Immature natural killer cell (primary cell): ENCODE measurements at regions not wholly inside any gene's neighbourhood (a gene's known extent, or its start where the extent isn't known, plus 50 kb on each side); places are given as distances from the start of the nearest gene placed in this dataset.

Experiments used
- DNase-seq, 3 donors: peaks; one replicate each; pipeline ENCODE4 v3.0.0; 2022; ENCODE audit warnings: mixed read lengths in 1 of 3
- H3K27ac Mint-ChIP-seq, 6 donors: one replicate each; pipeline ENCODE4 v1.8.0; 2020; ENCODE audit warnings: mixed read lengths in 6 of 6, mild to moderate bottlenecking in 5 of 6, inconsistent platforms in 4 of 6, moderate library complexity in 3 of 6
- H3K27me3 Mint-ChIP-seq, 3 donors: one replicate each; pipeline ENCODE4 v1.8.0; 2020 to 2021; ENCODE audit warnings: low read depth in 3 of 3, mild to moderate bottlenecking in 3 of 3, mixed read lengths in 3 of 3, moderate library complexity in 3 of 3, inconsistent platforms in 1 of 3
- H3K36me3 Mint-ChIP-seq, 3 donors: one replicate each; pipeline ENCODE4 v1.8.0; 2020; ENCODE audit warnings: mixed read lengths in 3 of 3, inconsistent platforms in 2 of 3, mild to moderate bottlenecking in 2 of 3
- H3K4me1 Mint-ChIP-seq, 2 donors: one replicate each; pipeline ENCODE4 v1.8.0; 2020; ENCODE audit warnings: inconsistent platforms in 2 of 2, mild to moderate bottlenecking in 2 of 2, mixed read lengths in 2 of 2, moderate library complexity in 1 of 2
- H3K4me3 Mint-ChIP-seq, 5 donors: one replicate each; pipeline ENCODE4 v1.8.0; 2020; ENCODE audit warnings: mild to moderate bottlenecking in 5 of 5, mixed read lengths in 5 of 5, inconsistent platforms in 3 of 5, moderate library complexity in 3 of 5
- H3K9me3 Mint-ChIP-seq, 6 donors: one replicate each; pipeline ENCODE4 v1.8.0; 2020; ENCODE audit warnings: mild to moderate bottlenecking in 6 of 6, mixed read lengths in 6 of 6, inconsistent platforms in 4 of 6, moderate library complexity in 3 of 6

DNA sequence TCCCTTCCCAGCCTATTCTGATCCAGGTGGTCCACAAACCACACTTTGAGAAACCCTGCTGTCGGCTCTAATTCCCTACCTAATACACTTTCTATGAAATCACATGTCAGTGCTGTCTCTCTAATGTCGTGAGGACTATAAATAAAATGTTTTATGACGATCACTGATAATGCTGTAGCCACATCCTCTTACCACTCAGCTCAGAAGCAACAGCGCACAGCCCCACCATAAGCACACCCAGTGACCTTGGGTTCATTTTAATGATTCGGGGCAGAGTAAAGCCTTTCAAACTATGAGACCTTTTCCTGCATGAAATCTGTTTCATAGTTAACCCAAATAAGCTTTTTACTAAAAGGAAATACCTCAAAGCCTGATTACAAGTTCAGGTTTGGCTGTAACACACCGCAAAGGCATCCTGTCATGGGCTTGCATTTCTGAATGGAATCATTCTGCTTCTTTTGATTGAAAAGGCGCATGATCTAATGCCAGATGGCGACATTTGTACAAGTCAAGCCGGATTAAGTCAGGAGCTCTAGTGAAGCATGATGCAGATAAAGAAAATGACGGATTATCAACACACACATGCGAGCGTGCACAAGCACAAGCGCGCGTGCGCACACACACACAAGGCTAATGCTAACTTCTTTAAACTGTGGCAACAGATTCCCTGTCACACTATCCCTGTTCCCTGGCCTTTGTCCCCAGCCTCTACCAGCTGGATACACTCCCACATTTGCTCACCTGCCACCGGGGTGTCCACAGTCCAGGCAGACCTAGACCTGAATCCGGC, 180.5 kb upstream of the PDE1C start:
- H3K27ac Mint-ChIP-seq = no peak overlapping the region

GRCh38 chr7:32250003-32250402, 179.8 kb upstream of the PDE1C start:
- no peaks in the 10 kb centered on the region for H3K9me3 Mint-ChIP-seq
- no peaks in the 10 kb centered on the region for H3K36me3 Mint-ChIP-seq
- H3K4me3 Mint-ChIP-seq = no peak overlapping the region
- H3K4me1 Mint-ChIP-seq = no peaks in the 10 kb centered on the region
- DNase-seq = no peak
- no peak overlapping the region for H3K27ac Mint-ChIP-seq
- H3K27me3 Mint-ChIP-seq = peaks cover 0 to 6% (median 4%) of the 10 kb centered on the region in 3 donors

More for the DNA sequence above, 180.5 kb upstream of the PDE1C start:
- H3K4me1 Mint-ChIP-seq = no peaks in the 10 kb centered on the region
- H3K27me3 Mint-ChIP-seq = peaks cover 0 to 4% (median 3%) of the 10 kb centered on the region in 3 donors
- no peaks in the 10 kb centered on the region for H3K36me3 Mint-ChIP-seq
- no peak overlapping the region for H3K4me3 Mint-ChIP-seq
- no peaks in the 10 kb centered on the region for H3K9me3 Mint-ChIP-seq
- DNase-seq = no peak

DNA sequence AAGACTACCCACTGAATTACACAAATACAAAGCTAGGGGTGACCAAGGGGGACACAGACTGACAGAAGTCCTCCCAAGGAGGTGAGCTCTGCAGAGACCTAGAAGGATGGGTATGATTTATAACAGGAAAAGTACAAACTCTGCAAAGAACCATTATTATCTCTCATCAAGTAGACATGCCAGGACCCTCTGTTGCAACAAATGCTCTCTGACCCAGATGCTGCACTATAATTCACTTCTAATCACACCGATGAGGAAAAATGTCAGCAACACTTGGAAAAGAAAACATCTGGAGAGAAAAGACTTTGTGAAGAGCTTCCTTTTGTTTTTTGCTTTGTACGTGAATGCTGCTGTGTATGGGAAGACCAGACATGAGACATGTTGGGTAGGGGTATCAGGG, 178.3 kb upstream of the PDE1C start:
- peaks cover 0 to 6% (median 4%) of the 10 kb centered on the region in 3 donors for H3K27me3 Mint-ChIP-seq
- H3K4me3 Mint-ChIP-seq = no peak overlapping the region
- no peak for DNase-seq
- H3K27ac Mint-ChIP-seq = no peak overlapping the region
- no peaks in the 10 kb centered on the region for H3K4me1 Mint-ChIP-seq
- H3K36me3 Mint-ChIP-seq = no peaks in the 10 kb centered on the region
- H3K9me3 Mint-ChIP-seq = no peaks in the 10 kb centered on the region

DNA sequence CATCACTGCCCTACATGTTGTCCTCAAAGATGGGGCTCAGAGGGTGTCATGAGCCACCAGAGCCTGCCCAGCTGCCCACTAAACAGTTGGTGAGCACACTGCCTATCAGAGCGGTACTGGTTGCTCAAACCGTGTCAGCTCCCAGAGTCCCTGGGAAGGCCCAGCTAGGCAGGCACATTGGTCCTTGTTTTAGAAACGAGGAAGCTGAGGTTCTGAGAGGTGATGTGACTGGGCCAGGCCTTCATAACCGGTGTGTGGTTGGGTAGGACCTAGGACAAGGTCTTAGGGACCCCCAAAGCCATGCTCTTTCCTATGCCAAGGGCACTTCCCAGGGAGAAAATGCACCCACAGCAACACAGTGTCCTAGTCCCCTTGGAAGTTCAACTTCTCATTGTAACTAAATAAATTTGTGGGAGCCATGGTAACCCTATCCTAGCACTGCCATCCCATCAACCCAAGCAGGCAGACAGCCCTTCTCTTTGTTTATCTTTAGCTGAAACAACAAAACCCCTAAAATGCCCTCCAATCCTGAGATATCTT, 174.7 kb upstream of the PDE1C start:
- no peaks in the 10 kb centered on the region for H3K36me3 Mint-ChIP-seq
- DNase-seq = no peak
- no peaks in the 10 kb centered on the region for H3K4me1 Mint-ChIP-seq
- no peak overlapping the region for H3K4me3 Mint-ChIP-seq
- no peaks in the 10 kb centered on the region for H3K9me3 Mint-ChIP-seq
- no peak overlapping the region for H3K27ac Mint-ChIP-seq
- peaks cover 0 to 3% (median 0%) of the 10 kb centered on the region in 3 donors for H3K27me3 Mint-ChIP-seq

DNA sequence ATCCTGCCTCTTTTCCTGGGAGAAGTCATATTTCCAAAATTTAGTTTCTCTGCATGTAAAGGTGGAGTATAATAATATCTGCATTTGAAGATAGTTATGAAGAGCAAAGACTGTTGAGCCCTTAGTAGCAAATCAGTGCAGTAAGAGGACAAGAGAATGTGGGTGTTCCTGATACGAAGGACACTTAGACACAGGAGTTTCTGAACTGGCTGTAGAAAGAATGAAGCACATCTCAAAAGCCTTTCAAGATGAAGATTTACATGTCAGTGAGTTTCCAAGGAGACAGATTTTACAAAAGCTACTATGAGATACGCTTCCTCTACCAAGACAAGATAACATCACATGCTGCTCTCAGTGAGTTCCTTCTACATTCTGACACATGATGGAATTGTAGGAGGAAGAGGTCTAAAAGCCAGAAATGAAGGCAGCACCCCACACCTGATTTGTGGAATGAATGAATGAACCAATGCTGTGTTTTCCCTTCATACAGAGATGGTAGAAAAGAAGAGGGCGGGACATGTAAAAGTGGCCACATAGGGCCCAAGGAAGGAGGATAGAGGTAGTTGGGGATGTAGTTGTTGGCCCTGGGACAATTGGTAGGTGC, 173.6 kb upstream of the PDE1C start:
- Mint-ChIP-seq H3K36me3 (no peaks in the 10 kb centered on the region), H3K4me1 (no peaks in the 10 kb centered on the region), H3K27ac (no peak overlapping the region), H3K4me3 (no peak overlapping the region), H3K27me3 (peaks cover 0 to 3% (median 0%) of the 10 kb centered on the region in 3 donors), H3K9me3 (no peaks in the 10 kb centered on the region)
- no peak for DNase-seq

DNA sequence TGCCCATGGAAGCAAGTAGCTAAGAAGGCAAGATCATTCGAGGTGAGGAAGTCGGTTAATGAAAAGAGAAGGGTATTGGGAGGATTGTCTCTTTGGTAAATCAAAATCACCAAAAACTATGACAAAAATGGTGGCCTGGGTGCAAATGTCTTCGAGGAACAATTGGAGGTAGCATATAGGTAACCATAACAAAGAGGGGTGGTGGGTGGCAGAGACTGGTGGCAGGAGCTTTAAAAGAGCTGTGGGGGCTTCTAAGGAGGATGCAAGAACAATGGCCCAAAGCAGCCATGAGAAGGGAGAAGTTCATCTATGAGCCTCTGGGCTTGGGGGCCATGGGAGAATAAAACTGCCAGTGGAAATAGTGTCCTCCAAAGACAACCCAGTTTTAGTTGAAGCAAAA, 172.2 kb upstream of the PDE1C start:
- no peak for DNase-seq
- Mint-ChIP-seq H3K4me3 (no peak overlapping the region), H3K27me3 (peaks cover 0 to 3% (median 0%) of the 10 kb centered on the region in 3 donors), H3K4me1 (no peaks in the 10 kb centered on the region), H3K27ac (no peak overlapping the region), H3K9me3 (no peaks in the 10 kb centered on the region), H3K36me3 (no peaks in the 10 kb centered on the region)

GRCh38 chr7:32241636-32242035, 171.4 kb upstream of the PDE1C start:
- Mint-ChIP-seq H3K4me3 (no peak overlapping the region), H3K4me1 (no peaks in the 10 kb centered on the region), H3K9me3 (no peaks in the 10 kb centered on the region), H3K27me3 (peaks cover 0 to 3% (median 0%) of the 10 kb centered on the region in 3 donors), H3K36me3 (no peaks in the 10 kb centered on the region), H3K27ac (no peak overlapping the region)
- no peak for DNase-seq

DNA sequence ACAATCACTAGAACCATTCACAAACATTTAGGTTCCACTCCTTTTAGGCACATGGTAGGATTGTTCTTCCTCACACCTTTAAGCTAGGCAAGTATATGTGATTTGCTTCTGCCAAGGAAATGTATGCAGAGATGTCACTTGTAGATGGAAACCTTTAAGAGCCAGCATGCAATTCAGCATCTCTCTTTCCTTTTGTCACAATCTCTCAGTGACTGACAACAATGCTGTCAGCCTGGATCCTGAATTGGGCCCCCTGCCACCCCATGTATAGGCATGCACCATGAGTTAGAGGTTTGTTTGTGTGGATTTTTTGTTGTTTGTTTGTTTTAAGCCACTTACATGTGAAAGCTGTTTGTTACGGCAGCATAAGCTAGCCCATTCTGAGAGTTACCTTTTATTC, 169.6 kb upstream of the PDE1C start:
- Mint-ChIP-seq H3K9me3 (peaks cover 0 to 10% (median 4%) of the 10 kb centered on the region in 6 donors), H3K27ac (no peak overlapping the region), H3K27me3 (no peaks in the 10 kb centered on the region), H3K4me3 (no peak overlapping the region), H3K4me1 (no peaks in the 10 kb centered on the region), H3K36me3 (no peaks in the 10 kb centered on the region)
- no peak for DNase-seq

DNA sequence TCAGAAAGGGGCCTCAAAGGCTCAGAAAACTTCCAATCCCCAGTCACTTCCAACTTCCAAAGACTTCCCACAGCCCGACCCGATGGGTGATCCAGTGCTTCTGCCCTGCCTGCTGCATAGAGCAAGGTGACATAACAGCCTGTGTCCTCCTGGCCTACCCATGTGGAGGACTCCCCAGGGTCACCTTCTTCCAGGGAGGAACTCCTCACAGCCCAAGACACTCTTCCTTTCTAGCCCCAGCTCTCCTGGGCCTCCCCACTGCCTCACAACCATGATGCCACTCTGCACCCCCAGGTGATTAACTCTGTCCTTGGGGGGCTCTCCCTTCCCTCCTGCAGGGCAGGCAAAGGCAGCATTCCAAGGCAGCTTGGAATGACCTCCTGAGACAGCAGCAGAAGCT, 158.4 kb upstream of the PDE1C start:
- no peaks in the 10 kb centered on the region for H3K4me1 Mint-ChIP-seq
- no peaks in the 10 kb centered on the region for H3K36me3 Mint-ChIP-seq
- no peak for DNase-seq
- H3K27ac Mint-ChIP-seq = no peak overlapping the region
- H3K9me3 Mint-ChIP-seq = peaks cover 0 to 10% (median under 1%) of the 10 kb centered on the region in 6 donors
- H3K27me3 Mint-ChIP-seq = peaks cover 2 to 4% (median 2%) of the 10 kb centered on the region in 3 donors
- no peak overlapping the region for H3K4me3 Mint-ChIP-seq

DNA sequence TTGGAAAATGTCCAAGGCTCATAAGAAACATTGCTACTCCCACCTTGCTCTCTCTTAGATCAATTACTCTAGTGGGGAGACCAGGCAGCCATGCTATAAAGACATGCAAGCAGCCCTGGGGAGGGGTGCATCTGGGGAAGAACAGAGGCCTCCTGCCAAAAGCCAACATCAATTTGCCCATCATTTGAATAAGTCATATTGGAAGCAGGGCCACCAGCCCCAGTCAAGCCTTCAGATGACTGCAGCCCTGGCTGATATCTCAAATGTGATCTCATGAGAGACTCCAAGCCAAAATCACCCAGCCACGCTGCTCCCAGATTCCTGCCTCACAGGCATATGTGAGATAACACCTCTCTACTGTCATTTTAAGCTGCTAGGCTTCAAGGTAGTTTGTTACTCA, 157.5 kb upstream of the PDE1C start:
- H3K9me3 Mint-ChIP-seq = peaks cover 0 to 10% (median 0%) of the 10 kb centered on the region in 6 donors
- H3K4me3 Mint-ChIP-seq = no peak overlapping the region
- no peaks in the 10 kb centered on the region for H3K4me1 Mint-ChIP-seq
- H3K36me3 Mint-ChIP-seq = no peaks in the 10 kb centered on the region
- DNase-seq = no peak
- no peak overlapping the region for H3K27ac Mint-ChIP-seq
- H3K27me3 Mint-ChIP-seq = peaks cover 2% of the 10 kb centered on the region in 3 donors

DNA sequence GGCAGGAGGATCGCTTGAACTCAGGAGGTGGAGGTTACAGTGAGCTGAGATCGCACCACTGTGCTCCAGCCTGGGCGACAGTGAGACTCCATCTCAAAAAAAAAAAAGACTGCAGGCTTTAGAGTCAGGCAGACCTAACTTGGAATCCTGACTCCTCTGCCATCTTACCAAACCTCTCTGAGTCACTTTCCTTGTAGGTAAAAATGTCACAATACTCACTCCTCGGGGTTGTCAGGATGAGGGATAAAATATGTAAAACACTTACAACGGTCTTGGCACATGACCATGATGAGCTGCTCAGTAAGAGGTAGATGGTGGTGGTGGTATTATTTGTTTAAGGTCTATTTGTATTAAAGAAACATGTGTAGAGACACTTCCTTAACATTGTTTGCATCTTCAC, 154.1 kb upstream of the PDE1C start:
- Mint-ChIP-seq H3K4me3 (no peak overlapping the region), H3K4me1 (no peaks in the 10 kb centered on the region), H3K27ac (no peak overlapping the region), H3K9me3 (peaks cover 0 to 10% (median 0%) of the 10 kb centered on the region in 6 donors), H3K27me3 (peaks cover 0 to 2% (median 2%) of the 10 kb centered on the region in 3 donors), H3K36me3 (no peaks in the 10 kb centered on the region)
- no peak for DNase-seq

GRCh38 chr7:32223721-32224120, 153.5 kb upstream of the PDE1C start:
- Mint-ChIP-seq H3K9me3 (peaks cover 0 to 10% (median 0%) of the 10 kb centered on the region in 6 donors), H3K4me3 (no peak overlapping the region), H3K27me3 (peaks cover 0 to 3% (median 2%) of the 10 kb centered on the region in 3 donors), H3K27ac (no peak overlapping the region), H3K4me1 (no peaks in the 10 kb centered on the region), H3K36me3 (no peaks in the 10 kb centered on the region)
- DNase-seq = no peak

DNA sequence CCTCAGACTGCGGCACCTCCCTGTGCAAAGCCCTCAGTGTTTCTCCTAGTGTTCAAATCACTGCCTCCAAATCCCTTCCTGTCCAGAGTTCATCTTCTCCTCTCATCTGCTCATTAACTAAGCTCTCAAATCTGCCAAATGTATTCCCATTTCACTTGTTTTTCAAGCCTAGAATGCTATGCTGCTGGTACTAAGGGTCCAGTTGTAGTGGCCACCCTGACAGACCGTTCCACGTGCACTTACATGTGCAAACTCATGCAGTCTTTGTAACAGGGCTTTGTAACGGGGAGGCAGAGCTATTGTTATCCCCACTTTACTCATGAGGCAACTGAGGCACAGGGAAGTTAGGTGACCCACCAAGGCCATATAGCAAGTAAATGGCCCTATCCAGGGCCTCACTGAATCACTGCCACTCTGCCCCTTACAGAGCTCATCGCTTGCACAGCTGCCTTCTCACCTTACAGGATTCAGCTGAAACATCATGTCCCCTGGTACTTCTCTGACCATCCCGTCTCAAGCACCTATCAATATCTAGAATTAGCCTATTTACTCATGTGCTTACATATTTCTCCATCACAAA, 153.0 kb upstream of the PDE1C start:
- no peaks in the 10 kb centered on the region for H3K4me1 Mint-ChIP-seq
- H3K27me3 Mint-ChIP-seq = peaks cover 0 to 3% (median 2%) of the 10 kb centered on the region in 3 donors
- no peak overlapping the region for H3K4me3 Mint-ChIP-seq
- H3K27ac Mint-ChIP-seq = no peak overlapping the region
- H3K36me3 Mint-ChIP-seq = no peaks in the 10 kb centered on the region
- H3K9me3 Mint-ChIP-seq = peaks cover 0 to 10% (median 0%) of the 10 kb centered on the region in 6 donors
- DNase-seq = no peak

- no peak overlapping the region for H3K4me3 Mint-ChIP-seq
- H3K27ac Mint-ChIP-seq = no peak overlapping the region
- no peak for DNase-seq
- H3K4me1 Mint-ChIP-seq = no peaks in the 10 kb centered on the region
- H3K36me3 Mint-ChIP-seq = no peaks in the 10 kb centered on the region
- peaks cover 2 to 3% (median 2%) of the 10 kb centered on the region in 3 donors for H3K27me3 Mint-ChIP-seq
- peaks cover 0 to 3% (median 0%) of the 10 kb centered on the region in 6 donors for H3K9me3 Mint-ChIP-seq
Measured at GRCh38 chr7:32222251-32222900, 152.2 kb upstream of the PDE1C start.
